A673 (cell line): ENCODE measurements at regions not wholly inside any gene's neighbourhood (a gene's known extent, or its start where the extent isn't known, plus 50 kb on each side); places are given as distances from the start of the nearest gene placed in this dataset.

ENCODE experiments used
- BruUV-seq: library from RNA; stranded (reverse); fragments of 400-500 nt; replicated peaks from 2 replicates; lab custom pipeline; 2021; lab: Mats Ljungman, UMichigan
- CTCF ChIA-PET: fragments of 300-600 bp; sonication (Branson Sonifier 250); formaldehyde crosslinking; loops from one replicate; lab custom pipeline; 2022; ENCODE audit warnings: antibody characterized with exemption; lab: Charles Lee
- POLR2A ChIA-PET: fragments of 300-600 bp; sonication (Branson Sonifier 250); formaldehyde crosslinking; loops from one replicate; lab custom pipeline; 2022; ENCODE audit warnings: antibody characterized with exemption; ENCODE audit not compliant: low non-redundant PET; lab: Charles Lee
- DNase-seq: peaks from one replicate; pipeline ENCODE4 v3.0.0-alpha.2; 2015; ENCODE audit warnings: low spot score
- H3K27ac ChIP-seq: fragments of 200-600 bp; sonication (generic); 2 replicates; pipeline ENCODE4 v1.5.1; 2016; ENCODE audit warnings: mixed run types, low read depth, mild to moderate bottlenecking, mixed read lengths, antibody characterized with exemption, low read length; ENCODE audit not compliant: poor library complexity, severe bottlenecking
- H3K27me3 ChIP-seq: fragments of 200-600 bp; sonication (generic); replicated peaks from 2 replicates; pipeline ENCODE4 v1.6.1; 2017; ENCODE audit warnings: mixed run types, low read depth, mild to moderate bottlenecking, mixed read lengths, antibody characterized with exemption, low read length; ENCODE audit not compliant: insufficient read depth, poor library complexity
- H3K36me3 ChIP-seq: fragments of 200-600 bp; sonication (generic); 2 replicates; pipeline ENCODE4 v1.6.1; 2016; ENCODE audit warnings: mixed run types, mild to moderate bottlenecking, mixed read lengths, antibody characterized with exemption, low read length; ENCODE audit not compliant: insufficient read depth, poor library complexity, severe bottlenecking
- H3K4me1 ChIP-seq: fragments of 200-600 bp; sonication (generic); 2 replicates; pipeline ENCODE4 v1.6.1; 2017; ENCODE audit warnings: mixed run types, mild to moderate bottlenecking, mixed read lengths, antibody characterized with exemption, low read length; ENCODE audit not compliant: insufficient read depth, poor library complexity, severe bottlenecking
- H3K4me3 ChIP-seq: fragments of 200-600 bp; sonication (generic); 2 replicates; pipeline ENCODE4 v1.5.1; 2016; ENCODE audit warnings: low read depth, mixed run types, mild to moderate bottlenecking, mixed read lengths, low read length; ENCODE audit not compliant: poor library complexity, severe bottlenecking
- H3K9me3 ChIP-seq: fragments of 200-600 bp; sonication (generic); 2 replicates; pipeline ENCODE4 v1.6.1; 2016; ENCODE audit warnings: mixed run types, low read depth, mild to moderate bottlenecking, mixed read lengths, antibody characterized with exemption, low read length; ENCODE audit not compliant: poor library complexity, severe bottlenecking
- CTCF ChIP-seq: fragments of 300-800, 200-600 bp; sonication (generic); conservative IDR thresholded peaks from 2 replicates; pipeline ENCODE4 v1.5.1; 2017; ENCODE audit warnings: low read depth, mild to moderate bottlenecking, antibody characterized with exemption, low read length, moderate library complexity, mixed read lengths
- EZH2 ChIP-seq: fragments of 200-600 bp; sonication (generic); IDR thresholded peaks from 2 replicates; pipeline ENCODE4 v1.6.1; 2017; ENCODE audit warnings: borderline replicate concordance, low read depth, mild to moderate bottlenecking, mixed read lengths, antibody characterized with exemption, low read length; ENCODE audit not compliant: poor library complexity, severe bottlenecking
- intact Hi-C: fragments of 100-400 bp; cut with micrococcal nuclease; formaldehyde crosslinking; loops from one replicate; pipeline ENCODE4 v1.10.0; 2022; ENCODE audit not compliant: unreplicated experiment

- no peaks in the 10 kb centered on the region for H3K36me3 ChIP-seq
- H3K4me1 ChIP-seq: no peaks in the 10 kb centered on the region
- H3K4me3 ChIP-seq: no peak overlapping the region
- CTCF ChIA-PET: no interaction called here
- TF ChIP-seq CTCF (no peak), EZH2 (no peak)
- no peaks in the 10 kb centered on the region for H3K9me3 ChIP-seq
- intact Hi-C loops: no loop called here
- no peak for DNase-seq
- no peak overlapping the region for H3K27ac ChIP-seq
- POLR2A ChIA-PET: no interaction called here
- H3K27me3 ChIP-seq: no peaks in the 10 kb centered on the region
- no TSS peak for BruUV-seq
Measured at GRCh38 chr3:18201315-18201714, 223.8 kb downstream of the SATB1 start.

- DNase-seq: no peak
- Histone ChIP-seq H3K4me3 (no peak overlapping the region), H3K9me3 (no peaks in the 10 kb centered on the region), H3K4me1 (no peaks in the 10 kb centered on the region), H3K27ac (no peak overlapping the region), H3K36me3 (no peaks in the 10 kb centered on the region), H3K27me3 (no peaks in the 10 kb centered on the region)
- CTCF ChIA-PET: no interaction called here
- TF ChIP-seq EZH2 (no peak), CTCF (no peak)
- BruUV-seq: no TSS peak
- POLR2A ChIA-PET: no interaction called here
- intact Hi-C loops: no loop called here
Measured at GRCh38 chr3:18199757-18200156, 225.4 kb downstream of the SATB1 start.

- intact Hi-C loops: no loop called here
- Histone ChIP-seq H3K27ac (no peak overlapping the region), H3K27me3 (no peaks in the 10 kb centered on the region), H3K36me3 (no peaks in the 10 kb centered on the region), H3K4me1 (no peaks in the 10 kb centered on the region), H3K9me3 (no peaks in the 10 kb centered on the region), H3K4me3 (no peak overlapping the region)
- TF ChIP-seq EZH2: no peak
- no peak for TF ChIP-seq CTCF
- no peak for DNase-seq
- BruUV-seq: no TSS peak
- ChIA-PET POLR2A (no interaction called here), CTCF (no interaction called here)
Measured at GRCh38 chr3:18195836-18196235, 229.3 kb downstream of the SATB1 start.
